ENCODE measurements at regions not wholly inside any gene's neighbourhood (a gene's known extent, or its start where the extent isn't known, plus 50 kb on each side); places are given as distances from the start of the nearest gene placed in this dataset.

- Histone ChIP-seq H3K9ac (ENCODE audit: low read length) (no peak overlapping the region), H3K27ac (ENCODE audit: low read depth, low read length) (no peak overlapping the region), H3K9me3 (ENCODE audit: control insufficient read depth in 1 of 2, insufficient read depth in 1 of 2, low read depth in 1 of 2, low read length in 2 of 2) (no peaks in the 10 kb centered on the region), H3K4me3 (replicated peaks in 1 of 2; ENCODE audit: low read depth in 1 of 2, low read length in 2 of 2) (no peak overlapping the region), H4K20me1 (ENCODE audit: insufficient read depth) (no peaks in the 10 kb centered on the region), H3K27me3 (ENCODE audit: insufficient read depth, low read length) (no peaks in the 10 kb centered on the region), H2AFZ (ENCODE audit: low read depth, low read length, poor library complexity, severe bottlenecking) (no peak overlapping the region), H3K79me2 (ENCODE audit: insufficient read depth, low read length) (no peaks in the 10 kb centered on the region), H3K4me2 (ENCODE audit: low read length) (no peak overlapping the region), H3K4me1 (ENCODE audit: control insufficient read depth in 1 of 2, insufficient read depth in 2 of 2, low read length in 2 of 2) (no peaks in the 10 kb centered on the region), H3K36me3 (ENCODE audit: control insufficient read depth in 1 of 2, insufficient read depth in 2 of 2, low read length in 2 of 2) (no peaks in the 10 kb centered on the region), H3K9me2 (ENCODE audit: insufficient read depth) (no peaks in the 10 kb centered on the region)
- peak; percentile 66 for ATAC-seq
- ChIA-PET POLR2A (no interaction called here), RAD21 (ENCODE audit: low non-redundant PET in 1 of 2, low total read pairs in 2 of 2, uncharacterized antibody in 2 of 2, unreplicated experiment in 2 of 2) (interaction anchor here in 1 of 2 experiments (1.0 kb wide), 1 partner anchor 73 kb away, joined by 6 read pairs; no protein-coding TSS in a partner anchor), CTCF (interaction anchor here (0.6 to 1.0 kb wide), 4 partner anchors 10 to 73 kb away, joined by 3 to 4 read pairs (median 3); no protein-coding TSS in a partner anchor)
- no peak for DNase-seq (ENCODE audit: low read depth, low spot score)
- no TSS peak for BruUV-seq (replicated peaks)
- intact Hi-C loops (cut with micrococcal nuclease) = loop anchor here (5.0 to 10.0 kb wide), 2 partner anchors 72 to 864 kb away; no protein-coding TSS in a partner anchor
- no peak for TF ChIP-seq MAX (IDR thresholded peaks at IDR 0.05)
- TF ChIP-seq CTCF (IDR thresholded peaks at IDR 0.05 in 2 of 3, conservative IDR thresholded peaks at IDR 0.05 in 1 of 3; ENCODE audit: borderline replicate concordance in 1 of 3, insufficient read depth in 1 of 3, low read depth in 2 of 3, low read length in 2 of 3) = peak; percentile 30 to 53 (median 40); a peak in 4 of 6 replicates
- TF ChIP-seq CBX3 (IDR thresholded peaks at IDR 0.05; ENCODE audit: low read depth) = no peak
- no peak for TF ChIP-seq SRF (IDR thresholded peaks at IDR 0.05; ENCODE audit: low read depth)
- TF ChIP-seq FOSL1 (IDR thresholded peaks at IDR 0.05; ENCODE audit: low read depth) = no peak
- no peak for TF ChIP-seq EZH2phosphoT487 (IDR thresholded peaks at IDR 0.05; ENCODE audit: borderline replicate concordance)
- TF ChIP-seq ATF3 (IDR thresholded peaks at IDR 0.05) = no peak
- TF ChIP-seq YY1 (IDR thresholded peaks at IDR 0.05; ENCODE audit: extremely low read depth, insufficient replicate concordance, low read depth, low read length) = no peak
- TF ChIP-seq SP1 (IDR thresholded peaks at IDR 0.05; ENCODE audit: low read depth) = no peak
- no peak for TF ChIP-seq POLR2A (IDR thresholded peaks at IDR 0.05; ENCODE audit: borderline replicate concordance, extremely low read depth, insufficient read depth, insufficient read length)
- no peak for TF ChIP-seq ELF1 (IDR thresholded peaks at IDR 0.05; ENCODE audit: borderline replicate concordance, low read depth)
- TF ChIP-seq RAD21 (IDR thresholded peaks at IDR 0.05; ENCODE audit: low read depth) = peak; percentile 57
- TF ChIP-seq ZNF274 (IDR thresholded peaks at IDR 0.05; ENCODE audit: low read depth, low read length) = no peak
- no peak for TF ChIP-seq TCF7L2 (IDR thresholded peaks at IDR 0.05; ENCODE audit: borderline replicate concordance, extremely low read depth, insufficient read depth, insufficient read length)
Observed at GRCh38 chr4:151530783-151531182, 121.8 kb downstream of the FHIP1A start.
